Fibroblast of peridontal ligament (primary cell): ENCODE measurements at regions not wholly inside any gene's neighbourhood (a gene's known extent, or its start where the extent isn't known, plus 50 kb on each side); places are given as distances from the start of the nearest gene placed in this dataset.
"Not testable (repeated sequence)": the region's sequence is repeated elsewhere in the genome, so short reads cannot be mapped to it uniquely, and the experiment has no call there.

Source experiments
- DNase-seq: peaks from one replicate; pipeline ENCODE4 v3.0.0-alpha.2; 2010; ENCODE audit errors: extremely low read depth

- no peak for DNase-seq
These were observed 1819.3 kb downstream of the PCDH9 start for GRCh38 chr13:65410791-65411190.

GRCh38 chr13:65401315-65401714, 1828.8 kb downstream of the PCDH9 start:
- no peak for DNase-seq

GRCh38 chr13:65400702-65401101, 1829.4 kb downstream of the PCDH9 start:
- DNase-seq: no peak

- DNase-seq: no peak
These were observed 1842.3 kb downstream of the PCDH9 start for GRCh38 chr13:65387743-65388347.

- DNase-seq: peak; percentile 4
These were observed 1851.1 kb downstream of the PCDH9 start for GRCh38 chr13:65378943-65379519.

GRCh38 chr13:65378484-65378883, 1851.7 kb downstream of the PCDH9 start:
- DNase-seq: no peak

- DNase-seq: no peak
These were observed 1861.3 kb downstream of the PCDH9 start for GRCh38 chr13:65368832-65369231.

GRCh38 chr13:65353951-65354350, 1876.2 kb downstream of the PCDH9 start:
- DNase-seq: no peak

- DNase-seq: not testable (repeated sequence)
These were observed 1877.0 kb downstream of the PCDH9 start for GRCh38 chr13:65353150-65353549.

GRCh38 chr13:65347420-65348030, 1882.6 kb downstream of the PCDH9 start:
- DNase-seq: no peak

GRCh38 chr13:65343898-65344663, 1886.1 kb downstream of the PCDH9 start:
- DNase-seq: no peak

- no peak for DNase-seq
These were observed 1887.4 kb downstream of the PCDH9 start for GRCh38 chr13:65342541-65343337.

GRCh38 chr13:65339241-65339640, 1890.9 kb downstream of the PCDH9 start:
- DNase-seq: no peak

- peak; percentile 11 for DNase-seq
These were observed 1893.2 kb downstream of the PCDH9 start for GRCh38 chr13:65336916-65337315.

- no peak for DNase-seq
These were observed 1893.9 kb downstream of the PCDH9 start for GRCh38 chr13:65336087-65336749.

GRCh38 chr13:65330691-65331090, 1899.4 kb downstream of the PCDH9 start:
- no peak for DNase-seq

- DNase-seq: no peak
These were observed 1899.8 kb downstream of the PCDH9 start for GRCh38 chr13:65330287-65330686.

- not testable (repeated sequence) for DNase-seq
These were observed 1906.9 kb downstream of the PCDH9 start for GRCh38 chr13:65323192-65323591.

GRCh38 chr13:65321423-65321822, 1908.7 kb downstream of the PCDH9 start:
- not testable (repeated sequence) for DNase-seq

GRCh38 chr13:65314008-65314407, 1916.1 kb downstream of the PCDH9 start:
- DNase-seq: no peak

- no peak for DNase-seq
These were observed 1919.3 kb downstream of the PCDH9 start for GRCh38 chr13:65310663-65311328.
